NB4 (cell line): ENCODE measurements at regions not wholly inside any gene's neighbourhood (a gene's known extent, or its start where the extent isn't known, plus 50 kb on each side); places are given as distances from the start of the nearest gene placed in this dataset.

ENCODE experiments used
- CTCF ChIP-seq: IDR thresholded peaks from one replicate; pipeline ENCODE4 v1.5.1; 2012; ENCODE audit warnings: low read depth, low read length
- POLR2A ChIP-seq: IDR thresholded peaks from 2 replicates; pipeline ENCODE4 v1.6.1; 2011; ENCODE audit warnings: mild to moderate bottlenecking; ENCODE audit not compliant: insufficient read length; ENCODE audit errors: extremely low read depth
- TF ChIP-seq, protein P1 (sequence below): IDR thresholded peaks from 2 replicates; pipeline ENCODE4 v1.6.1; 2011; ENCODE audit warnings: low read depth, low read length

DNA sequence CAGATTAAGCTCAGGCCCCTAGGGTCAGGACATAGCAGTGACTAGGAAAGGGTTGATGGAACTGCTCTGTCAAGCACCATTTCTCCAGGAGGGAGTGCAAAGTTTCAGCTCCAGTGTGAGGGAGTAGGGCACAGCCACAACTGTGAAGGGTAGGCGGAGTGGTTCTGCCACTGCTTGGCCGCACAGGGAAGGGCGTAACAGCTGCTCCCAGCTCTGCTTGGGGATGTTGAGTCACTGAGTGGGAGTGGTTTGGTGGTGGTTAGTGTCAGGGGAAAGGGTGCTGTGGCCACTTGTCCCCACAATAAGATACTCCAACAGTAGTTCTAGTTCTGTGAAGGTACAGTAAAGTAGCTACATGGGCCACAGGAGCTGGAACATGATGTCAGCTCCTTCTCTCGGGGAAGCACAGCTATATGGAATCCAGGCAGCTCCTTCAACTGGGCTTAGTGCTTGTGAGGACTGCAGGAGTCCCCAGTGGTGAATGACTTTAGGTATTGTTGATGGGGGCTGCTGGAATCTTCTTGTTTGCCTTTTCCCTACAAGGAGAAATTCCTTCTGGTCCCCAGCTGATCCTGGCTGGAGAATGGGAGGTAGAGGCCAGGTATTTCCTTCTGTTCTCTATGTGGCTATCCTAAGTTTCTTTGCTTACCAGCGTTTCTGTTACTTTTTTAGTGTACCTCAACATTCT, 314.5 kb downstream of the SPATA31D1 start:
- TF ChIP-seq, protein P1, sequence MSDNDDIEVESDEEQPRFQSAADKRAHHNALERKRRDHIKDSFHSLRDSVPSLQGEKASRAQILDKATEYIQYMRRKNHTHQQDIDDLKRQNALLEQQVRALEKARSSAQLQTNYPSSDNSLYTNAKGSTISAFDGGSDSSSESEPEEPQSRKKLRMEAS, result no peak
- TF ChIP-seq CTCF, result no peak
- TF ChIP-seq POLR2A, result no peak
